ENCODE measurements at regions not wholly inside any gene's neighbourhood (a gene's known extent, or its start where the extent isn't known, plus 50 kb on each side); places are given as distances from the start of the nearest gene placed in this dataset.
"Not testable (repeated sequence)": the region's sequence is repeated elsewhere in the genome, so short reads cannot be mapped to it uniquely, and the experiment has no call there.

DNA sequence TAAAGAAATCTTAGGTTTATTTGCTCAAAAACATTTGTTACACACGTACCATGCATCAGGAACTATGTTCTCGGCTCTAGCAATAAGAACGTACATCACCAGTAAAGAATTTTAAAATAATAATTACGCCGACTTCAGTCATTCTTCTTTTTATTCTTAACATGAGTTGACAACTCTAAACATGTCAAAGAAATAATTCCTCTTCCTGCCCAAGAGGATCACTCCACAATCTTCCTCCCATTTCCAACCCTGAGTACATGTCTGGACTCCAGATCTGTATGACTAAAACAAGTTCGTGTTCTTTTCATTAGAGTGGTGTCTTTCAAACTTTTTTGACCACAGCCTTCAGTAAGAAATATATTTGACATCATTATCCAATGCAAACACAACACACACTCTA lies 201.6 kb upstream of the GRIA3 start:
- DNase-seq = no peak

DNA sequence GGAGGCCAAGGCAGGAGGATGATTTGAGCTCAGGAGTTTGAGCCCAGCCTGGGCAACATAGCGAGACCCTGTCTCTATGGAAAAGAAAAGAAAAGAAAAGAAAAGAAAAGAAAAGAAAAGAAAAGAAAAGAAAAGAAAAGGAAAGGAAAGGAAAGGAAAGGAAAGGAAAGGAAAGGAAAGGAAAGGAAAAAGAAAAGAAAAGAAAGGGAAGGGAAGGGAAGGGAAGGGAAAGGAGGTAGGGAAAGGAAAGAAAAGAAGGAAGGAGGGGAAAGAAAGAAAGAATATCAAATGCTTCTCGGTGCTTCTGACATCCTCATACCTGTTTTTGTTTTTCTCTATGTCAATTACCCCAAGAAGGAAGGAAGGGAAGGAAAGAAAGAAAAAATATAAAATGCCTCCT lies 181.2 kb upstream of the GRIA3 start:
- not testable (repeated sequence) for DNase-seq

DNA sequence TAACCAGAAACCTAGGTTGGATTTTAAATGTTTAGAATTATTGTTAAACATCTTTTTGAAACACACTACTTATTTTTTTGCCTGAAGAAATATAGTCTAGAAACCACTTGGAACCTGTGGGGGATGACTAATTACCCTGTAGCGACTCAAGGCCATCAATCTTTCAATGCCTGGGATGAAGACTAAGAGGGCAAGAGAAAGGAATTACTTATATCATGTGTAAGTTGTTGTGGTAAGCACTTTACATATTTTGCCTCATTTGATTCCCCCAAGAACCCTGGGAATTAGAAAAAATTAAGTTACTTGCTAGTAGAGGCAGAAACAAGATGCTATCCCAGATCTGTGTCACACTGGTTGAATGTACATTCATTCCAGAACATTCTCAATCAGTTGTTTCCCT lies 170.9 kb upstream of the GRIA3 start:
- no peak for DNase-seq

DNA sequence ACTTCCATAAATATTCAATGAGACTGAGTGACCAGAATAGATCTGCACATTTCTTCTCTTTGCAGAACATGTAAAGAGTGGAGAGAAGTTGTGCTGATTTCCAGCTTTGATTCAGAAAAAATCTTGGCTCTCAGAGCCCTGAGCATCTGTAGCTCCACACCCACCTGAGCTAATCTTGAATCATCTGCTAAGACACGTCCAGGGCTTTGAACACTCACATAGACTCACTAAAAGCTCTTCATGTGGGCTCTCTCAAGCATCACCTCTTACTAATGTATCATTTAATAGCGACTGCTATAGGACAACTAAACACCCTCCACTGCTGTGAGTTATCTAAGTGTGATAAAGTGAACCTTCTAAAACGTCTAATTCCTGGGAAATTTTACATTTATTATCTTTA lies 147.7 kb upstream of the GRIA3 start:
- DNase-seq = no peak

- no peak for DNase-seq
These were observed 134.9 kb upstream of the GRIA3 start for GRCh38 chrX:123049071-123049625.

GRCh38 chrX:123060986-123061385 lies 123.1 kb upstream of the GRIA3 start:
- DNase-seq = no peak

- no peak for DNase-seq
These were observed 120.0 kb upstream of the GRIA3 start for GRCh38 chrX:123064053-123064452.

GRCh38 chrX:123072686-123073385 lies 111.2 kb upstream of the GRIA3 start:
- DNase-seq = no peak

DNA sequence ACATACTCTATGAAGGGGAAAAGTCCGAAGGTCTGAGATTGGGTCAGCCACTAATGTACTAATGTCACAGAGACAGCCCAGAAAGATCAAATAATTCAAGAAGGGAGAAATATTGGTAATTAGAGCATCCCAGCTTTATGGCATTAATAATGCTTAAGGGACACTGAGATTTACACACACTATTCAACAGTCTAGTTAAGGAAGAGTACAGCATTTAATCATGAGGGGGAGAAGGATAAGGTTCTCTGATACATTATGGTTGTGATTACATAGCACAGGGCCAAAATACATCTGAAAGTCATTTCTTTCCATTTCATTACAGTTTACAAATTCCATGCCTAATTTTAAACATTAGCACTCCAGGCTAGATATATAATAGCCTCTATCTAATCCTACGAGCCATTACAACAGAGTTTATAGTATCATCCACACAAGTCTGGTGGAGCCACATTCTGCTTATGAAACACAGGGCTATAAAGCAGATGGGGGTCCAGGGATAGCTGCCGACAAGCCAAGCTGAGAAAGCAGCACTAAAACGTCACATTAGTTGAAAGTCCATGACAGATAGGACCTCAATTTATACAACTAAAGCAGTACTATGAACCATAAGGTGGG lies 108.0 kb upstream of the GRIA3 start:
- no peak for DNase-seq

DNA sequence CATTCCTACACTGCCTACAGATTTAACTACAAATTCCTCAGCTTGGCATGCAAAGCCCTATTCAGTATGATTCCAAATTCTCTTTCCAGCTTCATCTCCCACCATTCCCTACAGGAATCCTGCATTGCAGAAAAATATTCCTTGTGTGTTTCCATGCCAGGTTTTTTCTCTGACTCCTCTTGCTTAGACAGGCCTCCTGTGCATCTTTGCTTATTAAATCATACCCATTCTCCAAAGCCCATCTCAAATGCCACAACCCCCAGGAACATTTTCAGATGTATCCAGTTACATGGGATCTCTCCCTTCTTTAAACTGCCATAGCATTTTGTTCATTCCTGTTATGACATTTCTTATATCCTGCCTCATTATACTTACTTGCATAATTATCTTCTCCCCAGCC lies 106.4 kb upstream of the GRIA3 start:
- DNase-seq = no peak

DNA sequence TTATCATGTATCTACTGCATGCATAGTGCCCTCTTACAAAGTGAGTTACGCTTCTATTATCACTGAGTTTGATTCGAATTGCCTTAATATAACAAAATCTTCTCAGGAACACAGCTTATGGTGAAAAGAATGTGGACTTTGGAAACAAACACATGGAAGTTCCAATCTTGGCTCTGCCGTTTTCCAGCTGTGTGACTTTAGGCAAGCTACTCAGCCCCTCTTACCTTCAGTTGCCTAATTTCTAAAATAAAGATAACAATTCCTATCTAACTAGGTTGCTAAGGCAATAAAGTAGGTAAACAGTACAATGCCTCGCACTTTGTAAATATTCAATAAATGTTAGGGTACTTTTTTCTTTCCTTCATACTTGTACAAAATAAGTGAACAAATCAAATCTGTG lies 104.0 kb upstream of the GRIA3 start:
- DNase-seq = no peak

DNA sequence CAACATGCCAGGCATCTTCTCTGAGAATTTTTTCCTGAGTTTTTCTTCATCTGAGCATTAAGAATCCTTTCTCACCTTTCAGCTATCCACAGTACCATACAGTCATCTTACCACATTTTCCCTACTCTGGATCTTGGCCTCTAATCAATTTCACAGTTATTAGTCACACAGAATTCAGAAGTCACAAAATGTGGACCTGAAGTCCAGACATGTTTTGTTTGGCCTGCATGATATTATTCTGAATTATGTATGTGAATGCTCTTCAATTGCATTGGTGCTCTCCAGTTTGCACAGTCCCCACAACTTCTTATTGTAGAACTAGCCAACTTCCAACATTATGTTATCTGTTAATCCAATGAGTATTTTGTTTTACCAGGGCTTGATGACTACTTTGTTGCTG lies 102.3 kb upstream of the GRIA3 start:
- no peak for DNase-seq

GRCh38 chrX:123083924-123084323 lies 100.2 kb upstream of the GRIA3 start:
- no peak for DNase-seq

GRCh38 chrX:123084797-123085196 lies 99.3 kb upstream of the GRIA3 start:
- DNase-seq = no peak

DNA sequence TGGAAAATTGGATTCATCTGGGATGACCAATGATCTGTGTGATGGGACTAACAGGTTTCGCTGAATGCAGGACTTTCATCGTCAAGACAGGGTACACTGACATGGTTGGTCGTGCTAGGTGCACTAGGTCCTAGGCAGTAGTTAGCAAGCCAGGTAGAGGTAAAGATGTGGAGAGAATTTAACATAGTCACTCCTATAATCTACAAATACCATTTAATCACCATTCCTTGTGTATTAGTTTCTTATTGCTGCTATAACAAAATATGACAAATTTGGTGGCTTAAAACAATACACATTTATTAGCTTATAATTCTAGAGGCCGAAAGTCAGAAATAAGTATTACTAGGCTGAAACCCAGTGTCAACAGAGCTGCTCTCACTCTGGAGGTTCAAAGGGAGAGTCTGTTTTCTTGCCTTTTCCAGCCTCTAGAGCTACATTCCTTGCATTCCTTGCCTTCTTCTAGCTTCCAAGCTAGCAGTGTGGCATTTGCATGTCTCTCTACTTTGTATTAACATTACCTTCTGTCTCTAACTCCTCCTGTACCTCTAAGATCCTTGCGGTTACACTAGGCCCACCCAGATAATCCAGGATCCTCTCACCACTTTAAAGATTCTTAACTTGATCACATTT lies 98.7 kb upstream of the GRIA3 start:
- DNase-seq = no peak

DNA sequence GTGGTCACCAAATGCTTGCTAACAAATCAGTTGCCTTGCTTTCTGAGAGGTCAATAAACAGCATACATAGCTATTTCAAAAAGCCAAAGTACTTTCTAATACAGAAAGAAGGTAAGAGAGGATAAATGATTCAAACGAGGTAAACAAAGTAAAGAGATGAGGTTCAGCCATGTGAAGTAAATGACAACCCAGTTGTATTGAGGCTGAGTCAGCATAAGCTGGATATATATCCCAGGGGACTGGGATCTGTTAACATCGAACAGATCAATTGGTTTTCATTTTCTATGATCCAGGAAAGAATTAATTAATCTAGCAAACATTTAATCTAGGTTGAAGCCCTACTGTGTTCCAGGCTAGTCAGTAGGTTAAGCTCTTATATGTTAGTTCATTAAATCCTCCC lies 97.3 kb upstream of the GRIA3 start:
- no peak for DNase-seq

DNA sequence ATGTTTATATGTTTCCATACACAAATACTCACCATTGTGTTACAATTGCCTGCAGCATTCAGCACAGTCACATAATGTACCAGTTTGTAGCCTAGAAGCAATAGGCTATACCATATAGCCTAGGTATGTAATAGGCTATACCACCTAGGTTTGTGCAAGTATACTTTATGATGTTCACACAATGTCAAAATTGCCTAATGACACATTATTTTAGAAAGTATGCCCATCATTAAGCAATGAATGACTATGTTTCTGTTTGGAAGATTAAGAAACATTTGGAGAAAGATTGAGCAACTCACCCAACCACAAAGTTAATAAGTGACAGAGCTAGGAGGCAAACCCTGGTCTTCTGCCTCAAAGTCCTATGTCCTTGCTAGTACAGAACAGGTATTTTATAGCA lies 96.8 kb upstream of the GRIA3 start:
- peak; percentile 18 for DNase-seq

- DNase-seq = no peak
These were observed 95.7 kb upstream of the GRIA3 start for GRCh38 chrX:123088331-123088730.

- no peak for DNase-seq
These were observed 95.1 kb upstream of the GRIA3 start for GRCh38 chrX:123088930-123089329.

- peak; percentile 63 for DNase-seq
These were observed 90.3 kb upstream of the GRIA3 start for GRCh38 chrX:123093792-123094191.

- no peak for DNase-seq
These were observed 75.3 kb upstream of the GRIA3 start for GRCh38 chrX:123108513-123109427.

- DNase-seq = no peak
These were observed 62.8 kb upstream of the GRIA3 start for GRCh38 chrX:123121241-123121640.

DNA sequence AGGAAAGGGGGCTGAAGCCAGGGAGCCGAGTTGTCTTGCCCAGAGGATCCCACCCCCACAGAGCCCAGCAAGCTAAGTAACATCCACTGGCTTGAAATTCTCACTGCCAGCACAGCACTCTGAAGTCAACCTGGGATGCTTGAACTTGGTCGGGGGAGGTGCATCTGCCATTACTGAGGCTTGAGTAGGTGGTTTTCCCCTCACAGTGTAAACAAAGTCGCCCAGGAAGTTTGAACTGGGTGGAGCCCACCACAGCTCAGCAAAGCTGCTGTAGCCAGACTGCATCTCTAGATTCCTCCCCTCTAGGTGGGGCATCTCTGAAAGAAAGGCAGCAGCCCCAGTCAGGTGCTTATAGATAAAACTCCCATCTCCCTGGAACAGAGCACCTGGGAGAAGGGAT lies 54.3 kb upstream of the GRIA3 start:
- not testable (repeated sequence) for DNase-seq
